Glomerular visceral epithelial cell (primary cell): ENCODE measurements at regions not wholly inside any gene's neighbourhood (a gene's known extent, or its start where the extent isn't known, plus 50 kb on each side); places are given as distances from the start of the nearest gene placed in this dataset.
"Not testable (repeated sequence)": the region's sequence is repeated elsewhere in the genome, so short reads cannot be mapped to it uniquely, and the experiment has no call there.

Experiments used
- DNase-seq: peaks from one replicate; pipeline ENCODE4 v3.0.0-alpha.2; 2016; ENCODE audit errors: extremely low spot score

GRCh38 chr6:40887079-40887791 is 151.8 kb downstream of the UNC5CL start:
- no peak for DNase-seq

- no peak for DNase-seq
Observed at GRCh38 chr6:40885139-40885774, 153.8 kb downstream of the UNC5CL start.

- no peak for DNase-seq
Observed at GRCh38 chr6:40882323-40882997, 156.6 kb downstream of the UNC5CL start.

- no peak for DNase-seq
Observed at GRCh38 chr6:40881501-40881900, 157.5 kb downstream of the UNC5CL start.

DNA sequence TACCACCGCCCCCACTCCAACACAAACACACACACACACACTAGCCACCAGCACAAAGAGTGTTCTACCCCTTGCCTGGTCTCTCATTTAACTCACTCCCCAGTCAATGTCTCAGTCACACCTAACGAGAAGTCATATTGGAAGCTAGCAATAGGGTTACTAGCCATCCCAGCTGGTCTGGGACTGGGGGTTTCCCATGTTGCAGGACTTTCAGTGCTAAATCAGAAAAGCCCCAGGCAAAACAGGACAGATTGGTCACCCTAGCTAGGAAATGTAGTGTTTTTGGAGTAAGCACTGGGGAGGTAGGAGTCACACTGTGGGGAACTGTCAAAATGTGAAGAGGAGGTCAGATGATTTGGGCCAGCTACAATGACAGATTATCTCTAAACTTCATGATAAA is 158.1 kb downstream of the UNC5CL start:
- DNase-seq, result no peak

- DNase-seq, result no peak
Observed at GRCh38 chr6:40879169-40879568, 159.9 kb downstream of the UNC5CL start.

DNA sequence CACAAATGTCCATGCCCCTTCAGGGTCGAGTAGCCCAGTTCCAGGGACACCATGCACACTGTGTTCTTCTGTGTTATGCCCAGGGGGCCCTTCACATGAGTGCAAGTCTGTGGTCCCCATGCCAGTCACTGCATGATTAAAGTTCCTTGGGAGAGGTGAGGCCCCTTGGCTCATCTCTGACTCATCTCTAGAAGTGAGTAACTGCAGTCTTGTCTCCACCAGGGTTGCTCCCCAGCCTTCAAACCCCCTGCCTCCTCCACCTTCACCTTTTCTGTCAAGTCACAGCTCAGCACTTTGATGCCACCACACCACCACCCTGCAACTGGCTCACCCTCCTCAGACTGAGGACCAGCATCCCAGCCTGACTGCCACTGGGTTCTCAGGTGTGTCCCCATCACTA is 161.7 kb downstream of the UNC5CL start:
- peak; percentile 17 for DNase-seq

GRCh38 chr6:40876336-40876735 is 162.7 kb downstream of the UNC5CL start:
- DNase-seq, result no peak

GRCh38 chr6:40874495-40874894 is 164.5 kb downstream of the UNC5CL start:
- no peak for DNase-seq

GRCh38 chr6:40871424-40871823 is 167.6 kb downstream of the UNC5CL start:
- no peak for DNase-seq

DNA sequence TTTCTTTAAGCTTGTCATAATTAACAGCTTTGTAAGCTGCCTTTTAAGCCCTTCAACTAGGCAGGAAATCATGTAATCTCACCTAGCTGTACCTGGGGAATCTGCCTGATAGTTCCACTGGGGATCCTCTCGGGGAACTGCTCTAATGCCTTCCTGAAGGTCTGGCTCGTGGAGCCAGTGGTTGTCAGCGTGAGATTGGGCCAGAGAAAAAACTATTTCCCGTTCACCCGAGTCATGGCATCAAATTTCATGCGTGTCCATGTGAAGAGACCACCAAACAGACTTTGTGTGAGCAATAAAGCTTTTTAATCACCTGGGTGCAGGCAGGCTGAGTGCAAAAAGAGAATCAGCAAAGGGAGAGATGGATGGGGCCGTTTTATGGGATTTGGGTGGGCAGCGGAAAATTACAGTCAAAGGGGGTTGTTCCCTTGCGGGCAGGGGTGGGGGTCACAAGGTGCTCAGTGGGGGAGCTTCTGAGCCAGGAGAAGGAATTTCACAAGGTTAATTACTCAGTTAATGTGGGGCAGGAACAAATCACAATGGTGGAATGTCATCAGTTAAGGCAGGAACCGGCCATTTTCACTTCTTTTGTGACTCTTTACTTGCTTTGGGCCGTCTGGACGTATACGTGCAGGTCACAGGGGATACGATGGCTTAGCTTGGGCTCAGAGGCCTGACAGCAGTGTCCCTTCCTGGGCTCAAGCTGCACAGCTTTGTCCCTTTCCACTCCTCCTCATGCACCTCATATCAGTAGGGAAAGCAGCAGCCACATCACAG is 170.7 kb downstream of the UNC5CL start:
- not testable (repeated sequence) for DNase-seq

DNA sequence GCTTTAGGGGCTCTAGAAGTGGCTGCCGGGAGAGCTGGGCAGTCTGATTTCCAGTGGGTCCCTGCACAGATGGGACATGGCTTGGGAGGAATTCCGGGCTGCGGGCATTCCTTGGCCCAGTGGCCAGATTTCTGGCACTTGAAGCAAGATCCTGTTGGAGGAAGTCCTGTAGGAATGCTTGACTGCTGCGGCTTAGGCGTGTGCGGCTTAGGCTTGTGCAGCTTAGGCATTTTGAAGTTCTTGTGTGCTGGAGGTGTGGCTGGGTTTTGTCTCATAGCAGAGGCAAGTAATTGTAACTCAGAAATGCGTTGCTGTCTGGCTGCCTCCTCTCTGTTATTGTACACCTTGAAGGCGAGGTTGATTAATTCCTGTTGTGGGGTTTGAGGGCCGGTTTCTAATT is 171.5 kb downstream of the UNC5CL start:
- not testable (repeated sequence) for DNase-seq

- DNase-seq, result not testable (repeated sequence)
Observed at GRCh38 chr6:40865259-40865658, 173.8 kb downstream of the UNC5CL start.

DNA sequence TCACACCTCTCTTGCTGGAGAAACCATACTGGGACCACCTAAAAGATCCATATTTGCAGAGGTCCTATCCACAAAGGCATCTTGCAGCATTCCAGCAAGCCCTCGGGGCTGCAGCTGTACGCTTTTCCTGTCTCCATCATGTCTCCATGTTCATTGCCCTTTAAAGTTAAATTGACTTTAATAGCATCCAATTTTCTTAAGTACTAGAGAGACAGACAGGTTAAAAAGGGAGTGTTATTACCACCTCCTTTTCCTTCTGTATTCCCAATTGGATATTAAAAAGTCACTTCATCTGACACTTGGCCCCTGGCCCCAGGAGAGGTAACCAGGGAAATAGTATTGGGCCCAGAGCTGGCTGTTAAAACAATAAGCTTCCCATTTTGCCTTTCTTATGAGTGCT is 178.6 kb downstream of the UNC5CL start:
- no peak for DNase-seq

GRCh38 chr6:40856271-40856670 is 182.8 kb downstream of the UNC5CL start:
- no peak for DNase-seq

DNA sequence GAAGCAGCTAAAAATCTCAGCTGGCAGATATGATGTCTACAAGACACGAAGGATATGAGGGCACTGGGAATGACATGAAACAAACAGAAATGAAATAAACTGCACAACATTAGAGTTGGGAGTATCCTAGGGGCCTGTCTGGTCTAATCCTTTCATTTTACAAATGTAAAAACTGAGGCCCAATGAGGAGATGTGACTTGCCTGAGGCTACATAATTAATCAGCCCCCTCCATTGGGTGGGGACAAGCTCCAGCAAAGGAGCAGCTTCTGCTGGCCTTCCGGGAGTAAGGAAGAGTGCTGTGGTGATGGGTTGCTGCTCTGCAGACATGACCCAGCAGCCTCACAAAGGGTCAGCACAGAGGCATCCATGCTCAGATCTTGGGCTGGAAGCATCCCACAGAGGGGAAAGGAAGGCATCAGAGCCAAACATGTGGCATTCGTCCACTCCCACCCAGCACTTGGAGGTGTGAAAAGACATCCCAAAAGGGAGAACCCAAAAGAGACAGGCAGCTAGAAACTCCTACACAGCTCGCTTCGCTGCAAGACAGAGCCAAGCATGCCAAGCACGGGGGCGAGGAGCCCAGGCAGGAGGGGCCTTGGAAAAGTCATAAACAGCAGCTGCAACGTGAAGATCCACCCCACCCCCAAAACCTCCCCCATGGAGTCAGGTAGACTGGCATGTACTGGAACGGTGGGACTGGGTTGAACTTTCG is 183.7 kb downstream of the UNC5CL start:
- DNase-seq, result no peak

DNA sequence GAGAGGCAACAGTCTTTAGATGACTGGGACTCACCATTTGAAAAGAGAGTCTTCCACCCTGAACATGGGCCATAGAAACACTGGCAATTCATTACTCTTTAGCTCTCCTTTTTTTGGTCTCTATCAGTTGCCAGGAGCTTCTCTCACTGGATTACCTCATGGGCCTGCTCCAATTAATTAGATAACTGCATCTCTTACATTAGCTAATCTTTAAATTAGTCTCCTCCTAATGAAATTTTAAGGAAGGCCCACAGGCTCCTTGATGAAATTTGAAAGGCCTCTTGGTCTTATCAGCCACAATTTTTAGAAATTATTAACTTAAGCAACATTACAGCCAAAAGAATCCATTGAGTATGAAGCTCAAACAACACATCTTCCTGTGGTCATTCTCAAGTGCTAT is 184.4 kb downstream of the UNC5CL start:
- no peak for DNase-seq

- no peak for DNase-seq
Observed at GRCh38 chr6:40852779-40853373, 186.1 kb downstream of the UNC5CL start.

DNA sequence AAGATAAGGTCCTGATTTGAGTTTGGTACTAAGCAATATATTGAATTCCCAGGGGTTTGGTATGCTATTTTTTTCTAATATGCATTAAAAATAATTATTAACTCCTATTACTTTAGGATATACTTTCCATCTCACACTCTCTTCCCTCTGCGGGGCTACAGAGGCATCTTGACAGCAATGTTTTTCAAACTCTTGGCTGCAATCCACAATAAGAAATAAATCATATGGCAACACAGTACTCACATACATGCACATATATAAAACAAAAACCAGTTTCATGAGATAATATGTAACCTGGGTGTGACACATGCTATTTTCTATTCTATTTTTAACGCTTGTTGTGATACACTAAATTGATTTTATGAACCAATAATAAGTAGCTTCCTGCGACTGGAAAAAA is 189.5 kb downstream of the UNC5CL start:
- DNase-seq, result no peak

DNA sequence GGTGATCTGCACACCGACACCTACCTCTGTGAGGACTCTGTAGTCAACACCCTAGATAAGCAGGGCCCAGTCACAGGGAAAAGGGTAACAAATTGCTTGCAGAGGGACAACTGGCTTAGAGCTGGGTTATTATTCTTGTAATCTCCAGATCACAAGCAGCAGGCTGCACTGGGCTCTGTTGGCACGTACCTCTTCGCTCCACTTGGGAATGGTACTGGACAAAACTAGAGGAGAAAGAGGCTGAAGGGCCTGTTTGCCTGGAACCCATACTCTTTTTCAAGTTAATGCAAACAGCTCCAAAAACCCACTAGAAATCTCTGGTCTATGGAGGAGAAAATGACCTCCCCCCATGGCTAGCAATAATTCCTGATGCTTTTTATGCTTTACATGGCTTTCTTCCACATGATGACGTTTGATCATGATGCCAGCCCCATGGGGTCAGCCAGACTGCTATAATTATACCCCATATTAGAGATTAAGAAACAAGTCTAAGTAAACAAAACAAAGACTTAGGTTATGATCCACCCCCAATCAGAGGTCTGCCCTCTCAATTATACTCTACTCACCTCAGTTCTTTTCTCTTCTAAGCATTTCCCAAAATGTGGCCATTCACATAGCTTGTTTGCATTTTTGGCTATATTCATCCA is 190.0 kb downstream of the UNC5CL start:
- no peak for DNase-seq

- no peak for DNase-seq
Observed at GRCh38 chr6:40848038-40848437, 191.0 kb downstream of the UNC5CL start.
